HepG2 (cell line): ENCODE measurements at regions not wholly inside any gene's neighbourhood (a gene's known extent, or its start where the extent isn't known, plus 50 kb on each side); places are given as distances from the start of the nearest gene placed in this dataset.
"Not testable (repeated sequence)": the region's sequence is repeated elsewhere in the genome, so short reads cannot be mapped to it uniquely, and the experiment has no call there.

ENCODE experiments used
- CTCF ChIP-seq: sonication (generic); formaldehyde crosslinking; IDR thresholded peaks from 2 replicates; pipeline ENCODE4 v1.5.0; 2020; ENCODE audit warnings: mild to moderate bottlenecking, missing genetic modification reagents, moderate library complexity
- MEIS2 ChIP-seq: sonication (generic); formaldehyde crosslinking; IDR thresholded peaks from 2 replicates; pipeline ENCODE4 v1.9.0; 2021; ENCODE audit warnings: mild to moderate bottlenecking, missing genetic modification reagents
- TAF1 ChIP-seq: sonication (generic); formaldehyde crosslinking; IDR thresholded peaks from 2 replicates; pipeline ENCODE4 v1.4.0; 2020; ENCODE audit warnings: missing genetic modification reagents
- ZBTB34 ChIP-seq: sonication (generic); formaldehyde crosslinking; IDR thresholded peaks from 2 replicates; pipeline ENCODE4 v1.8.0; 2022; ENCODE audit warnings: mild to moderate bottlenecking, missing genetic modification reagents
- ZNF33A ChIP-seq: sonication (generic); formaldehyde crosslinking; IDR thresholded peaks from 2 replicates; pipeline ENCODE4 v1.5.1; 2020; ENCODE audit warnings: missing genetic modification reagents, mild to moderate bottlenecking, moderate library complexity, borderline replicate concordance
- TF ChIP-seq, protein P1 (sequence below): sonication (generic); formaldehyde crosslinking; IDR thresholded peaks from 2 replicates; pipeline ENCODE4 v1.4.0; 2020; ENCODE audit warnings: mild to moderate bottlenecking, missing genetic modification reagents
- TF ChIP-seq, protein P2 (sequence below): IDR thresholded peaks from 2 replicates; pipeline ENCODE4 v1.6.1; 2012; ENCODE audit warnings: inconsistent platforms

- TF ChIP-seq, protein P1, sequence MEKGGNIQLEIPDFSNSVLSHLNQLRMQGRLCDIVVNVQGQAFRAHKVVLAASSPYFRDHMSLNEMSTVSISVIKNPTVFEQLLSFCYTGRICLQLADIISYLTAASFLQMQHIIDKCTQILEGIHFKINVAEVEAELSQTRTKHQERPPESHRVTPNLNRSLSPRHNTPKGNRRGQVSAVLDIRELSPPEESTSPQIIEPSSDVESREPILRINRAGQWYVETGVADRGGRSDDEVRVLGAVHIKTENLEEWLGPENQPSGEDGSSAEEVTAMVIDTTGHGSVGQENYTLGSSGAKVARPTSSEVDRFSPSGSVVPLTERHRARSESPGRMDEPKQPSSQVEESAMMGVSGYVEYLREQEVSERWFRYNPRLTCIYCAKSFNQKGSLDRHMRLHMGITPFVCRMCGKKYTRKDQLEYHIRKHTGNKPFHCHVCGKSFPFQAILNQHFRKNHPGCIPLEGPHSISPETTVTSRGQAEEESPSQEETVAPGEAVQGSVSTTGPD (CRISPR knock-in tag) = not testable (repeated sequence)
- TF ChIP-seq, protein P2, sequence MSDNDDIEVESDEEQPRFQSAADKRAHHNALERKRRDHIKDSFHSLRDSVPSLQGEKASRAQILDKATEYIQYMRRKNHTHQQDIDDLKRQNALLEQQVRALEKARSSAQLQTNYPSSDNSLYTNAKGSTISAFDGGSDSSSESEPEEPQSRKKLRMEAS = not testable (repeated sequence)
- not testable (repeated sequence) for TF ChIP-seq TAF1 (CRISPR knock-in tag); CTCF (CRISPR knock-in tag); ZBTB34 (CRISPR knock-in tag); ZNF33A; MEIS2 (CRISPR knock-in tag)
Observed at GRCh38 chr7:148519386-148519785, 71.2 kb upstream of the C7orf33 start.
